T-helper 1 cell (primary cell): ENCODE measurements at regions not wholly inside any gene's neighbourhood (a gene's known extent, or its start where the extent isn't known, plus 50 kb on each side); places are given as distances from the start of the nearest gene placed in this dataset.
"Not testable (repeated sequence)": the region's sequence is repeated elsewhere in the genome, so short reads cannot be mapped to it uniquely, and the experiment has no call there.

Experiments
- DNase-seq, 5 donors: peaks; one replicate each; pipeline ENCODE4 v3.0.0-alpha.2; 2012 to 2020

- DNase-seq, result no peak
Observed at GRCh38 chr10:120755771-120756170, 95.4 kb upstream of the WDR11 start.

DNA sequence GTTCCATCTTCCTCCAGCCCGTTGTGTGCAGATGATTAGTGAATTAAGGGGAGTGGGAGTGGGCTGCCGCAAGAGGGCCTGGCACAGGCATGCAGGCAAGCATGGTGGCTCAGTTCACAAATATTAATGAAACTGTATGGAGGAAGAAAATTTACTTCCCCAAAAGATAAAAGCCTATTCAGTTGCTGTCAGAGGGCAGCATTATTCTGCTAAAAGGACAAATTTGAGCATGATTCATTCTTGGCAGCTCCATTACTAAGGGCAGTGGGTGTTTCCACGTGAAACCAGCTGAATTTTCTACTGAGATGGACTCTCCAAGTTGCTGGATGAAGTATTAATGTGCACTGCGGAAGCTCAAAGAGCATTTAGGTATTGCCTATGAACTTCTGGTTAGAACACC lies 90.9 kb upstream of the WDR11 start:
- DNase-seq, result no peak

DNA sequence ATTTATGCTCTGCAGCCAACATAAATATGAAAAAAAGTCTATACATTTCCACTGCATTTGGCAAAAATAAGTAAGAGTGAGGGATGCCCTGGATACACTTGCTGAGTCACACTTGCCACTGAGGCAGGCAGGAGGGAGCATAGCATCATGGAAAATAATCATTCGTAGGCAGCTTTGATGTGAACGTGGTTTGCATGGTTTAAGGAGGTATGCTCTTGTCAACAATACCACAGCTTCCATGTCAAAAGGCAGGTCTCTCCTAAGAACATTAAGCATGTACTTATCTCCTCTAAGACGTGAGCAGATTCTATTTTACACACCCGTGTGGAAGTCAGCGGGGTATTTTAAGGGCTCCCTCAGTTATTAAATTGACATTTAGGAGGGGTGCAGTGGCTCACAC lies 89.2 kb upstream of the WDR11 start:
- no peak for DNase-seq

GRCh38 chr10:120765226-120765803 lies 85.8 kb upstream of the WDR11 start:
- DNase-seq, result no peak

DNA sequence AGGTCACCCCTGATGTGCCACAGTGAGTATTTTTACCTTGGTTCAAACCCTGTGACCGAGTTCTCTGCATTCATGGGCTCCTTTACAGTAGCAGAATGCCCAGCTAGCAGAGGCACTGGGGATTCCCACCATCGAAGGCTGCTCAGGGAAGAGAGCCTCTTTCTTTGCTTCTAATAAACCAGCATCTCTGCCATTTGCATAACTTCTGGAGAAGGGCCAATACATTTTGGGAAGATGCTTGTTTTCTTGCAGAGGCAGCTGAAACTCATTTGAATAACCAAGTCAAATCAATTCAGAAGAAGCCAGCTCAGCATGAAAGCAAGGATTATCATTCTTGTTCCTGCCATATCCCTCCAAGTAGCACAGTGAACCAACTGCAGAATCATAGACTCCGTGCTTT lies 82.9 kb upstream of the WDR11 start:
- no peak for DNase-seq

DNA sequence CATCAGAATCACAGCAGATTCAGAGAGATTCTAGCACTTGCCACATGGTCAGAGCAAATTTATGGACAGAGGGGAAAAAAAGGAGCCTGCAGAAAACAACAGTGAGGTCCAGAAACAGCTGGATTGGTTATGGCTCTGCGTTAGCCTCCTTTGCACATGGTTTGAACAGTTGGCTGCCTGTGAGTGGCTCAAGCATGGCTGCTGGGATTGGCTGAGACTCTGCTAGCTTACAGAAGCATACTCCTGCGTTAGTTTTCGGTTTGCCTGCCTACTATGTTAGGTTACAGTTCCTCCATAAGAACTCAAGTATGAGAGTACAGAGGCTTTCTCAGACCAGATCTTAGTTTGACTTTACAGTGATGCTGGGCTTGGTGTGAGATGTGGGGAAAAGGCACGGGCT lies 80.7 kb upstream of the WDR11 start:
- no peak for DNase-seq

- no peak for DNase-seq
Observed at GRCh38 chr10:120776442-120776841, 74.7 kb upstream of the WDR11 start.

- DNase-seq, result no peak
Observed at GRCh38 chr10:120782336-120782735, 68.8 kb upstream of the WDR11 start.

DNA sequence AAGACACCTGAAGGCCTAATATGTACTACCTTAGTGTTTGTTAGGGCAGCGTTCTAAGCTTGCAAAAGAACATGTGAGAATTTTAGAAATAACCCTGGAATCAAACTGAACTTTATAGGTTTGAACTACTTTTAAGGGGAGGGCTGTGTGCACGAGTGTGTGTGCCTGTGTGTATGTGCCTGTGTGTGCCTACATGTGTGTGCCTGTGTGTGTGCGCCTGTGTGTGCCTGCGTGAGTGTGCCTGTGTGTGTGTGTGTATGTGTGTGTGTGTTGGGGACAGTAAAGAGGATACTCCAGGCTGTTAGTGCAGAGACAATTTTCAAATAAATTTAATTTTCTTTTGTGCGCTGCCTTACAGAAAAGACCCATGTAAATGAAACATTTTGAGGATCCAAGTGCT lies 68.1 kb upstream of the WDR11 start:
- DNase-seq, result no peak

- no peak for DNase-seq
Observed at GRCh38 chr10:120783867-120784266, 67.3 kb upstream of the WDR11 start.

GRCh38 chr10:120788771-120789170 lies 62.4 kb upstream of the WDR11 start:
- no peak for DNase-seq

GRCh38 chr10:120789303-120790203 lies 61.6 kb upstream of the WDR11 start:
- no peak for DNase-seq

DNA sequence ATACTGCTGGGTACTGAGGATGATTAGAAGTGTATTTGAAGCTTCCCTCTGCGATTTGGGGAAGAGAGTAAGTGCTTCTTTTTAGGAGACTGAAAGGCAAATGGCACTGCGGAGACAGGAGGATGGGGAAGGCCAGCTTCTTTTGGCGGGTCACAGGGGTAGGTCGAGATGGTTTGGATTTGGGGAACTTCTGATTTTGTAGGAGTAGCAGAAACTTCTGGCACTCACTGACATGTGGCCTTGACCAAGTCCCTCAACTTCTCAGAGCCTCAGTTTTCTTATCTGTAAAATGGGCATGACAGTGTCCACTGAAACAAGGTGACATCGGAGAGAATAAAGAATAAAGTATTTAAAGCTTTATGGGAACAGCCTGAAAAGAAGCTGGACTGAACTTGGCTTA lies 59.8 kb upstream of the WDR11 start:
- no peak for DNase-seq

- no peak for DNase-seq
Observed at GRCh38 chr10:120793088-120793487, 58.1 kb upstream of the WDR11 start.

DNA sequence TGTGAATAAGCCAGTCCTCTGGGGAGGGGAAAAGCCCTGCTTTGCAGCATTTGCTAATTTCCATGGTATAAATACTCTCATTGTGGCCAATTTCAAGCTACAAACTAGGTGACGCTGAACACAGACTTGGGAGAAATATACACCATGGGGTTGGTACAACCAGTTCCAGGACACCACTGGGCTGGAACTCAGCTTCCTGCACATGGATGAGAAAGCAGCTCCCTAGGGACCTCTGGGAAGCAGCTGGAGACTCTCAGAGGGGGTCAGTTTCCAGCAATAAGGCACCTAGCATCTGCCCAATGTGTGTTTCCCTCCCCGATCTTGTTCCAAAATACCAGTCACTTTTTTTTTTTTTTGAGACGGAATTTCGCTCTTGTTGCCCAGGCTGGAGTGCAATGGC lies 56.8 kb upstream of the WDR11 start:
- no peak for DNase-seq

- not testable (repeated sequence) for DNase-seq
Observed at GRCh38 chr10:120798276-120798675, 52.9 kb upstream of the WDR11 start.

DNA sequence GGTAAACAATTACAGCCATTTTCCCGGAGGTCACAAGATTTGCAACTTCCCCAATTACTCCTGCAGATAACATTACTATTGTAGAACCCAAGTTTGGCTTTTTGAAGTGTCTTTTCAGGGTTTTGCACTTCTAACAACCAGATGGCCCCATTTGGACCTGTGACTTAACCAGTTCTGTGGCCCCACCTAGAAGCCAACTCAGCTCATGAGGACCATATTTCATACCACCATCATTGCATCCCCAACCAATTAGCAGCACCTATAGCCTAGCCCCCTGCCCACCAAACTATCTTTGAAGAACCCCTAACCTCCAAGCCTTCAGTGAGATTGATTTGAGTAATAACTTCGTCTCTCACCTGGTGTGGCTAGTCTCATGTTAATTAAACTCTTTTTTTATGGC lies 51.3 kb upstream of the WDR11 start:
- no peak for DNase-seq

GRCh38 chr10:120800528-120801323 lies 50.4 kb upstream of the WDR11 start:
- DNase-seq, result no peak
